HS-5 (cell line): ENCODE measurements at regions not wholly inside any gene's neighbourhood (a gene's known extent, or its start where the extent isn't known, plus 50 kb on each side); places are given as distances from the start of the nearest gene placed in this dataset.
"Not testable (repeated sequence)": the region's sequence is repeated elsewhere in the genome, so short reads cannot be mapped to it uniquely, and the experiment has no call there.

Experiments used
- DNase-seq: peaks from one replicate; pipeline ENCODE4 v3.0.0-alpha.2; 2012; ENCODE audit warnings: low read depth

DNA sequence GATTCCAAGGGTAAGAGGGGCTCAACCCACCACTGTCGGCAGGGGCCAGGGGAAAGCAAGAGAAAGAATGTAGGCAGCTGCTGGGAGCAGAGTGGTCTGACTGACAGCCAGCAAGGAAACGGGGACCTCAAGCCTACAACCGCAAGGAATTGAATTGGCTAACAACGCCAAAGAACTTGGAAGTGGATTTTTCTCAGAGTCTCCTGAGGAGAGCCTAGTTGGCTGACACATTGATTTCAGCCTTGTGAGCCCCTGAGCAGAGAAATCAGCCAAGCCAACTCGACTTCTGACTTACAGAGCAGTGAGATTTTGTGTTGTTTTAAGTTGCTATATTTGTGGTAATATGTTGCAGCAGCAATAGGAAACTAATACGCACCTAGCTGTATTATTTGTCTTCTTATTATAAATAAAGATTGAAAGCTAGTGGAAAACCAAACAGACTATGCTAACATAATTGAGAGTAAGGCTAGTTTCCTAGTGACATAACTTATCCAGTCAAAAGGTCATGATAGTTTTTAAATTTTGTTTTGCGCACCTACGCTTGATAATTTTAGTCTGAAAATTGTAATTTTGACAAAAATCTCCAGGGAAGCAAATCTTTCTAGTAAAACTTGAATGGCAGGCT, 145.8 kb upstream of the HCCS start:
- no peak for DNase-seq

DNA sequence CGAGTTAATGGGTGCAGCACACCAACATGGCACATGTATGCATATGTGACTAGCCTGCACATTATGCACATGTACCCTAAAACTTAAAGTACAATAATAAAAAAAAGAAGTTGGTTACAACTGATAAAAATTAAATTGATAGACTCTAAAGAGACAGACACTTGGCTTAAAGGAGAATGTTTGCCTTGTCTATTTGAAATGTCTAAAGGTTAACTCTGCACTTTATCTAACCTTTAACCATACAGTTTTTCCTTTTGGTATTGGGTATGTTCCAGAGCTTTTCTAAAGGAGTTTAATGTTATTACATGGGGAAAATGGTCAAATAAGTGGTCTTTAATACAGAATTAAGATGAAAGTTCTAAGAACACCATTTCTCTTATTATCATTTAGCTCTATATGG, 145.1 kb upstream of the HCCS start:
- no peak for DNase-seq

DNA sequence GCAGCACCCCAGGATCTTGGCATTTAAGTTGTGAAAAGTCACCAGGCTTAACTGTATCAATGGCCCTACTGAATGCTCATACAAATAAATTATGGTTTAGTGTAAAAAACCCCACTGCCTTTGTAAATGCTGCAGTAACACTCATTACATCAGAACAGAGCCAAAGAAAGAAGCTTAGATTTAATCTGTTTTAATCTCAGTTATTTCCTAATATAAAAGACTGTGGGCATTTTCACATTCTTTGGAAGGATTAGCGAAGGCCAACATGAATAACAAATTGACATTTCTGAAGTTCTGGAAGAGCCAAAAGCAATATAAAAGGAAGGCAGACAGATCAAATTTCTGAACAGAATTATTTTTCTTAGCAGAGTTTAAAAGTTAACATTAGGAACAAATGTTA, 140.0 kb upstream of the HCCS start:
- no peak for DNase-seq

DNA sequence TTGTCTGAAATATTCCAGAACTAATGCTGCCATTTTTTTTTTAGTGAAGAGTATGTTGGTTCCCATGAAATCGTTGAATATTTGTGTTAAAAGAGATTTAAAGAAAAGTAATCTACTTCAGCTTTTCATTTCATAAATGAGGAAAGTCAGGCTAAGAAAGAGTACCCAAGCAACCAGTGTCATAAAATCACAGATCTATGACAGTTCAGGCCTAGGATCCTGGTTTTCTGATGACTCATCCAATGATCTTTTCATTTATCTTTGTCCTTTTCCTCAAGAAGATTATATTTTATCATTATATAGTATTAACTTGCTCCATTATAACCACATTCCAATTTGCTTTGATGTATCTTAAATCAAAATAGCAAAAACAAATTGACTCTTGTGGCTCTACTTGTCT, 139.4 kb upstream of the HCCS start:
- no peak for DNase-seq

DNA sequence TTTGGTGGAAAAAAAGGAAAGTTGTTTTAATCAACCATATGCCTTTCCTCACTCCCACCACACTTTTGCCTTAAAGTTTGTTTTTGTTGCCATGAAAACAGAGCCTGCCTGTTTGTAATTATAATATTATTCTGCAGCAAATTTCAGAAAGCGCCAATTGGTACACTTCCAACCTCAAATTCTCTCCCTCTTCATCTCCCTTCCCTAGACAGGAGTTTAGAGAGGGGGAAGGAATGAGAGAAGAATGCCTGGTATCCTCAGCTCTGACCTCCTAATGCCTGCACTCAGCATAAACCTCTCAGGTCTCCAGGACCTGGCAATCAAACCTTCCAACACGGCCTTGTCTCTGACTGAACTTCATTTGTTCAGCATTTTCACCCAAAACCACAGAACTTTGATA, 138.4 kb upstream of the HCCS start:
- no peak for DNase-seq

- DNase-seq = no peak
Observed at GRCh38 chrX:10974920-10975319, 136.2 kb upstream of the HCCS start.

DNA sequence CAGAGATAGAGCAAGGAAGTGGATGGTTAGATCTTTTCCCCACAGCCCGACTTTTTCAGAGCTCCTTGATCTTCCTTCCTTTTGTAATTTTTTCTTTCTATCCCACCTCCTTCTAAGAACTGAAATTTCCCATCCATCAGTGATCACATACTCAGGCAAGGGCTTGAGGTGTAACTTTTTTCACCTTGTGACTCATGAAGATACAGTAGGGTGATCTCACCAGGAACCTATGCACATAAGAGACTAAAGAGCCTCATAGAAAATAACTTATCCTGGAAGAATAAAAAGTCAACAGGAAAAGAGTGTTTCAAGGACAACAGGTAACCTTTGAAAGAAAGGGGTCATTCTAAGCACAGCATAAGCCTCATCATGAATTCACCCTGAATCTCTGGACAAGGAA, 131.2 kb upstream of the HCCS start:
- DNase-seq = no peak

DNA sequence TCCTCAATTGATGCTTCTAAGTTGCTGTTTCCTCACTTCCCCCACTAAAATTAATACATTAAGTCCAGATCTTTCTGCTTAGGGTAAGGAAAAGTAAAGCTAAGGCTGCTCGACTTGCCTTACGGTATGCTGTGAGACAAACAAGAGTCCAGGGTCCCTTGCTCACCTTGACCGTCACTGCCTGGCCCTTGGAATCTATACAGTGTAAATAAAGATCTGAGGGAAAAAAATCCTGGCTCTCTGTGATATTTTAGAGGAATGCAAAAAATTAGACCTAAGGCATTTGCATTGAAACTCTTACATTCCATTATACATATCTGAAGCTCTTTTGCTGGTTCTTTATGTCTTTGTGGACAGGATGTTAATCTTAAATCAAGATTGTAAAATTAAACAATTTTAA, 129.6 kb upstream of the HCCS start:
- no peak for DNase-seq

DNA sequence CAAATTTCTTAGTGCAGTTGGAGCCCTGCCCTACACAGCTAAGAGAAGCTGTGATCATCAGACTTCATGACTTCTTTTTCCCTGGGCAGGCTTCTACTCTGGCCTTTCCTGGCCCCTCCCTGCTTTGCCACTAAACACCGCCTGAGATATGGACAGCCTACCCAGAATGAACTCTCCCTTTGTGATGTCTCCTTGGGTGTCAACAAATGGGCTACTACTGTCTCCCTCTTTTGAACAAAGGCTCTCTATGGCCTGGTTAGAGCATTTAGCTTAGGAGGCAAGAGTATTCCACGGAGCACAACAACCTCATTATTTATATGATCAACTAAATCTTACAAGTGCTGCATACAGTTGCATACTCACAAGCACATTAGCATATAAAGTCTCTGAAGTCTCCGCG, 127.6 kb upstream of the HCCS start:
- DNase-seq = no peak

- no peak for DNase-seq
Observed at GRCh38 chrX:10984213-10984612, 126.9 kb upstream of the HCCS start.

DNA sequence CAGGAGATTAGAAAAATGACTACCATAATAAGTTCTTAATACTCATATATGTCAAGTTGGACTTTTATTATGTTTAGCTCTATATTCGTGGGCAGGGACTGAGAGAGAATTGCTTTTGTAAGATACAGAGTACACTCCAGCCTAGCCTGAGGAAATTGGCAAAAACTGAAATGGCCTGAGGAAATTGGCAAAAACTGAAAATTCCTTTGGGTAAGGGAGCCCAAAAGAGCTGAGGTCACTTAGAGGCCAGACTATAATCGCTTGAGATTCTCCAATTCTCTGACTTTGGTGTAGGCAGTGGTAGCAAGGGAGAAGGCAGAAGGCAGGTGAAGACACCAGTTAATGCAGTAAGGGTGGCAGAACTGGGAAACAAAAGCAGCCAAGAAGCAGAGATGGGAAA, 124.5 kb upstream of the HCCS start:
- DNase-seq = no peak

- no peak for DNase-seq
Observed at GRCh38 chrX:10988653-10989052, 122.5 kb upstream of the HCCS start.

GRCh38 chrX:10989386-10989785, 121.7 kb upstream of the HCCS start:
- no peak for DNase-seq

DNA sequence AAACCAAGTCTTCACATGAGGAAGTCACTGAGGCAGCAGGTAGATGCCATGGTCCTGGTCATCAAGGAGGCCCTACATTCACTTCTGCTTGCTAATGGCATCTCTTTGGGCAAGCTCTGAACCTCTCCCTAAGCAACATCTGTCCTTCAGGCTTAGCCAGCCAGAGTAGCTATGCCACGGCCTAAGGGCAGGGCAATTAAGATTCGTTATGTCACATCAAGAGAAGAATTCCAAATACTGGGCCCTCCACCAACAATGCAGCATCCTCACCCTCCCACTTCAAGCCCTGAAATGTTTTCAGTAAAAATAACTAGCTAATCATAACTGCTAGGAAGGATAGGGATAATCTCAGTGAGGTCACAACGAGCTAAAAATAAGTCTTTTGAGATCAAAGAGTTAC, 120.7 kb upstream of the HCCS start:
- DNase-seq = no peak

GRCh38 chrX:10990976-10991375, 120.2 kb upstream of the HCCS start:
- no peak for DNase-seq

- no peak for DNase-seq
Observed at GRCh38 chrX:10992110-10992509, 119.0 kb upstream of the HCCS start.

DNA sequence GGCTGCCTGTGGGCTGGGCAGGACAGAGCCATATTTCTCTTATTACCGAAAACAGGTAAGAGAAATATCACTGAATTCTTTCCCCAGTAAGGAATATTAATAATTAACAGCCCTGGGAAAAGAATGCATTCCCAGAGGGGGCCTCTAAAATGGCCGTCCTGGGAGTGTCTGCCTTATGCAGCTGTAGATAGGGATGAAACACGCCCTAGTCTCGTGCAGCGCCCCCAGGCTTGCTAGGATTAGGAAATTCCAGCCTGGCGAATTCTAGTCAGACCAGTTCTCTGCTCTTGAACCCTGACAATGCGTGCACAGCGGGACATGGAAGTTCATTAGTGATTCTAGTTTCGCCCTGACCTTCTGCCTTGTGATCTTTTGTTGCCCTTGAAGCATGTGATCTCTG, 104.1 kb upstream of the HCCS start:
- not testable (repeated sequence) for DNase-seq

DNA sequence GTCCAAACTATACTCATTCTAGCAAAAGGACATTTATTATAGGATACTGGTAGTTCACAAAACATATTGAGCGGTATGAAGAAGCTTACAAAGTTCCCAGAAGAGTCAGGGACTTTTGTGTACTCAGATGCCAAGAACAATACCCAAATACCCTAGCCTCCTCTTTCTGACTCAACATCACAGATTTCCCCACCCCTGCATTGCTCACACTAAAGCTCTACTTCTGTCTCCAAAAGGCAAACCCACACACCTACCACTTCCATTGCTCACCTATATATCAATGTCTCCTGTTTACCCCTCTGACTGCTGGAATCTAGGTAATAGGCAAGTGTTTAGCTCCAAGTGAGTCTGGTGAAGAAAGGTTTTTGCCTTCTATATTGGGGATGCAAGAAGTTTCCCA, 100.7 kb upstream of the HCCS start:
- DNase-seq = no peak

DNA sequence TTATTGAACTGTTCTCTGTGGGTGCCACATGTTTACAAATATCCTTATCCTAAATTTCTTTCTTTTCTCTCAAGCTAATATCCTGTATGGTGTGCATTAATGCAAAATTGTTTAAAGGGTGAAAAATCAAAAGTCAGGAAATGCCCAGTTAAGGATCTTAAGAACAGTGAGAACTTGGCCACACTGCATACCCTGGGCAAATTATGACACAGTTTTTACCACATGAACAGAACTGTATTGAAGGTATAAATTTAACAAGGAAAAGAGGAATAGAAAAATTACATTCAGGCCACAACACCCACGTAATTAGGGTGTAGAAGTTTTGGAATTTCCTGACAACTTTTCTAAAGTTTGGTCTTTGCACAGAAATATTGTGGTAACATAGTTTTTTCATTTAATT, 94.4 kb upstream of the HCCS start:
- no peak for DNase-seq

DNA sequence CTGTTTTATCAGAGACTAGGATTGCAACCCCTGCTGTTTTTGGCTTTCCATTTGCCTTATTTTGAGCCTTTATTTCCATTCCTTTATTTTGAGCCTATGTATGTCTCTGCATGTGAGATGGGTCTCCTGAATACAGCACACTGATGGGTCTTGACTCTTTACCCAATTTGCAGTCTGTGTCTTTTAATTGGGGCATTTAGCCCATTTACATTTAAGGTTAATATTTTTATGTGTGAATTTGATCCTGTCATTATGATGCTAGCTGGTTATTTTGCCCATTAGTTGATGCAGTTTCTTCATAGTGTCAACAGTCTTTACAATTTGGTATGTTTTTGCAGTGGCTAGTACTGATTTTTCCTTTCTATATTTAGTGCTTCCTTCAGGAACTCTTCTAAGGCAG, 88.5 kb upstream of the HCCS start:
- not testable (repeated sequence) for DNase-seq

GRCh38 chrX:11039926-11040325, 71.2 kb upstream of the HCCS start:
- DNase-seq = no peak

GRCh38 chrX:11040405-11040804, 70.7 kb upstream of the HCCS start:
- no peak for DNase-seq

DNA sequence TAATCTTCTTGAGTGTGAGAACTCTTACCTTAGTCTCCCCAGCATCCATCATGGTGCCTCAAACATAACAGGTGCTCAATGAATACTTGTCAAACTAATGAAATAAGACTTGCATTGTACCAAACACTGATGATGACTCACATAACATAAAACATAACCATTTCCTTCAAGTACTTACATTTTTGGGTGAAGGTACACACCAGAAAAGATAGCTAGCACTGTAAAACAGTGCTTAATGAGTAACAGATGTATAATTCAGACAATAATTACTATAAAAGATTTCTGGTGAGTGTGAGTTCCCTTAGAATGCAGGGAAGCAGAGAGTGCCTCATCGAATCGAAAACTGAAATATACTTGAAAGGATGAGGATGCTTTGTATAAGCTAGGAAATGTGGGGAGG, 70.1 kb upstream of the HCCS start:
- DNase-seq = no peak

- no peak for DNase-seq
Observed at GRCh38 chrX:11050013-11050412, 61.1 kb upstream of the HCCS start.

- no peak for DNase-seq
Observed at GRCh38 chrX:11053351-11053750, 57.8 kb upstream of the HCCS start.
